ENCODE measurements at regions not wholly inside any gene's neighbourhood (a gene's known extent, or its start where the extent isn't known, plus 50 kb on each side); places are given as distances from the start of the nearest gene placed in this dataset.

DNA sequence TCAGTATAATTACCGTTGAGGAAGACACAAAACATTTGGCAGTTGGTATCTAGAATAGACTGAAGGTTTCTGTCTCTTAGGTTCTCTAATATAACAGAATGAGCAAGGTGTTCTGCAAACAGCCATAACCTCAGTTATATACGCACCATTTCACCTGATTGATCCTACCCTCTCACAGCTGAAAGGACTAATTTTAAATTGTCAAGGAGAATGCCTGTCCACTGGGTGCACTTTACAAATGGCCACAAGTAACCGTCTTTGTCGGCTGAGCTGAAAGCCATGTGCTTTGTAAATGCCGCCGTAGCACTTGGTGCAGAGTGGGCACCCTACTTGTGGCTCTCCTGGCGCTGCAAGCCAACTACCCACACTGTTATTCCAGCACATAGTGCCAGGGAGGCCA is 466.3 kb downstream of the AACS start:
- CTCF ChIA-PET, result interaction anchor here (0.6 to 0.7 kb wide), 2 partner anchors 14 to 16 kb away, joined by 4 to 5 read pairs; no protein-coding TSS in a partner anchor

GRCh38 chr12:125533434-125534029 is 468.3 kb downstream of the AACS start:
- DNase-seq (ENCODE audit: low spot score), result peak; percentile 42
- TF ChIP-seq, protein P1, sequence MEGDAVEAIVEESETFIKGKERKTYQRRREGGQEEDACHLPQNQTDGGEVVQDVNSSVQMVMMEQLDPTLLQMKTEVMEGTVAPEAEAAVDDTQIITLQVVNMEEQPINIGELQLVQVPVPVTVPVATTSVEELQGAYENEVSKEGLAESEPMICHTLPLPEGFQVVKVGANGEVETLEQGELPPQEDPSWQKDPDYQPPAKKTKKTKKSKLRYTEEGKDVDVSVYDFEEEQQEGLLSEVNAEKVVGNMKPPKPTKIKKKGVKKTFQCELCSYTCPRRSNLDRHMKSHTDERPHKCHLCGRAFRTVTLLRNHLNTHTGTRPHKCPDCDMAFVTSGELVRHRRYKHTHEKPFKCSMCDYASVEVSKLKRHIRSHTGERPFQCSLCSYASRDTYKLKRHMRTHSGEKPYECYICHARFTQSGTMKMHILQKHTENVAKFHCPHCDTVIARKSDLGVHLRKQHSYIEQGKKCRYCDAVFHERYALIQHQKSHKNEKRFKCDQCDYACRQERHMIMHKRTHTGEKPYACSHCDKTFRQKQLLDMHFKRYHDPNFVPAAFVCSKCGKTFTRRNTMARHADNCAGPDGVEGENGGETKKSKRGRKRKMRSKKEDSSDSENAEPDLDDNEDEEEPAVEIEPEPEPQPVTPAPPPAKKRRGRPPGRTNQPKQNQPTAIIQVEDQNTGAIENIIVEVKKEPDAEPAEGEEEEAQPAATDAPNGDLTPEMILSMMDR (conservative IDR thresholded peaks at IDR 0.05; ENCODE audit: low read depth), result peak; percentile 87
- POLR2A ChIA-PET (ENCODE audit: low non-redundant PET), result no interaction called here
- CTCF ChIA-PET, result interaction anchor here (0.6 kb wide), 1 partner anchor 272 kb away, joined by 4 read pairs; no protein-coding TSS in a partner anchor
- no peak overlapping the region for H3K27ac ChIP-seq

More for the DNA sequence above, 466.3 kb downstream of the AACS start:
- POLR2A ChIA-PET (ENCODE audit: low non-redundant PET), result no interaction called here
- no peak overlapping the region for H3K27ac ChIP-seq
- TF ChIP-seq, protein P1 (conservative IDR thresholded peaks at IDR 0.05; ENCODE audit: low read depth), result no peak
- DNase-seq (ENCODE audit: low spot score), result no peak

- H3K27ac ChIP-seq, result no peak overlapping the region
- CTCF ChIA-PET, result no interaction called here
- DNase-seq (ENCODE audit: low spot score), result no peak
- TF ChIP-seq, protein P1 (conservative IDR thresholded peaks at IDR 0.05; ENCODE audit: low read depth), result no peak
- POLR2A ChIA-PET (ENCODE audit: low non-redundant PET), result no interaction called here
Observed at GRCh38 chr12:125538401-125539199, 473.4 kb downstream of the AACS start.

- CTCF ChIA-PET, result no interaction called here
Observed at GRCh38 chr12:125540580-125541204, 475.5 kb downstream of the AACS start.

DNA sequence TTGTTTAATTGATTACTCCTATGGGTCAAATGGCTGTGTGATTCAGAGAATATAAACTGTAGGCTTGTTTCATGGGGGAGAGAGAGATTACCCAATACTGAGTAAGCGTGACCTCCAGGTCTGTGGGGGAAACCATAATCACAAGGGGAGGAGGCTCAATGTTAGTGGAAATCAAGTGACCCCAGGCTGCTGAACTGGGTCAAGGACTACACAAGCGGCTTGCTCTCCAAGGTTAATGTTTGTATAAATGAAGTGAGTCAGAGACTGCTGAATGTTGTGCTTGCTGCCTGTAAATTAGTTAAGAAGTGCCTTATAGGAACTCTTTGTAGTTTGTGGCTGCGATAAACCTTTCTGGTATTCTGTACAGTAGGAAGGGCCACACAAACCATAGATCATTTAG is 479.7 kb downstream of the AACS start:
- no peak overlapping the region for H3K27ac ChIP-seq
- TF ChIP-seq, protein P1 (conservative IDR thresholded peaks at IDR 0.05; ENCODE audit: low read depth), result no peak
- ChIA-PET POLR2A (ENCODE audit: low non-redundant PET) (no interaction called here), CTCF (no interaction called here)
- DNase-seq (ENCODE audit: low spot score), result no peak

More at GRCh38 chr12:125540580-125541204, 475.5 kb downstream of the AACS start:
- POLR2A ChIA-PET (ENCODE audit: low non-redundant PET), result no interaction called here
- H3K27ac ChIP-seq, result no peak overlapping the region
- TF ChIP-seq, protein P1 (conservative IDR thresholded peaks at IDR 0.05; ENCODE audit: low read depth), result no peak
- no peak for DNase-seq (ENCODE audit: low spot score)

DNA sequence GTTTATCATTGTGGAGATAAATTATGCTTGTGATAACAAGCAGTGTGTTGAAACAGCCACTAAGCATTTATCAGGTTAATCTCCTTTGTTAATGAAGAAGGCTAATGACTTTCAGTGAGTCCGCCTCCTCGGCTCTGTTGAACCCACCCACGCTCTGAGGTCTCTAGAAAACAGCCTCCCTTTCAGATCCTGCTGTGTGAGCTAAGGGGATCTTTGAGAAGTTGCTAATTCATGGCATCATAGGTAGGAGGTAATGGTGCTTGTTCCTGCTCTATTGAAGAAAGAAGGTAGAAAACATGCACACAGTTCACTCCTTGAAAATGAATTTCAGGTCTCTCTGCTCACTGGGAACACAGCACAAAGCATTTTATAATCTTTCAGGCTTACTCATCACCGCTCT is 483.9 kb downstream of the AACS start:
- ChIA-PET CTCF (interaction anchor here (1.2 kb wide), 1 partner anchor 92 kb away, joined by 4 read pairs; no protein-coding TSS in a partner anchor), POLR2A (ENCODE audit: low non-redundant PET) (no interaction called here)
- DNase-seq (ENCODE audit: low spot score), result no peak
- H3K27ac ChIP-seq, result no peak overlapping the region
- TF ChIP-seq, protein P1 (conservative IDR thresholded peaks at IDR 0.05; ENCODE audit: low read depth), result no peak

Measured in RWPE1 (cell line).